Mucosa of rectum (tissue), 2 donors: ENCODE measurements at regions not wholly inside any gene's neighbourhood (a gene's known extent, or its start where the extent isn't known, plus 50 kb on each side); places are given as distances from the start of the nearest gene placed in this dataset.

ENCODE experiments used
- H3K27ac ChIP-seq, 2 donors: one replicate each; pipeline ENCODE4 v1.7.0; 2013; ENCODE audit warnings: inconsistent platforms in 2 of 2, low read depth in 2 of 2, low read length in 2 of 2
- H3K27me3 ChIP-seq, 2 donors: one replicate each; pipeline ENCODE4 v1.7.0; 2013; ENCODE audit warnings: low read length in 2 of 2; ENCODE audit not compliant: control insufficient read depth in 2 of 2, insufficient read depth in 2 of 2
- H3K36me3 ChIP-seq, 2 donors: one replicate each; pipeline ENCODE4 v1.7.0; 2013; ENCODE audit warnings: low read length in 2 of 2; ENCODE audit not compliant: control insufficient read depth in 2 of 2, insufficient read depth in 2 of 2
- H3K4me1 ChIP-seq, 2 donors: one replicate each; pipeline ENCODE4 v1.7.0; 2013; ENCODE audit warnings: low read length in 2 of 2, mild to moderate bottlenecking in 1 of 2; ENCODE audit not compliant: control insufficient read depth in 2 of 2, insufficient read depth in 2 of 2
- H3K4me3 ChIP-seq, 2 donors: one replicate each; pipeline ENCODE4 v1.7.0; 2013; ENCODE audit warnings: low read length in 2 of 2
- H3K9ac ChIP-seq, 2 donors: one replicate each; pipeline ENCODE4 v1.7.0; 2013; ENCODE audit warnings: low read length in 2 of 2, low read depth in 1 of 2, mild to moderate bottlenecking in 1 of 2
- H3K9me3 ChIP-seq, 2 donors: one replicate each; pipeline ENCODE4 v1.7.0; 2013; ENCODE audit warnings: low read length in 2 of 2; ENCODE audit not compliant: control insufficient read depth in 2 of 2
- donor health status: healthy.
- donor health status: Normal muscosa, but diverticular disease.

GRCh38 chr5:173538654-173539053 lies 77.8 kb downstream of the BOD1 start:
- peaks cover 0 to 2% of the 10 kb centered on the region in 2 donors for H3K27me3 ChIP-seq
- H3K27ac ChIP-seq, result no peak overlapping the region
- no peaks in the 10 kb centered on the region for H3K36me3 ChIP-seq
- H3K9ac ChIP-seq, result no peak overlapping the region
- H3K4me3 ChIP-seq, result no peak overlapping the region
- no peaks in the 10 kb centered on the region for H3K9me3 ChIP-seq
- no peaks in the 10 kb centered on the region for H3K4me1 ChIP-seq

GRCh38 chr5:173538018-173538417 lies 78.4 kb downstream of the BOD1 start:
- H3K27me3 ChIP-seq, result peaks cover 0 to 2% of the 10 kb centered on the region in 2 donors
- no peaks in the 10 kb centered on the region for H3K4me1 ChIP-seq
- no peak overlapping the region for H3K4me3 ChIP-seq
- no peaks in the 10 kb centered on the region for H3K36me3 ChIP-seq
- H3K9me3 ChIP-seq, result no peaks in the 10 kb centered on the region
- H3K9ac ChIP-seq, result no peak overlapping the region
- H3K27ac ChIP-seq, result no peak overlapping the region

- H3K9ac ChIP-seq, result no peak overlapping the region
- H3K9me3 ChIP-seq, result no peaks in the 10 kb centered on the region
- H3K36me3 ChIP-seq, result no peaks in the 10 kb centered on the region
- H3K27me3 ChIP-seq, result no peaks in the 10 kb centered on the region
- no peaks in the 10 kb centered on the region for H3K4me1 ChIP-seq
- no peak overlapping the region for H3K4me3 ChIP-seq
- H3K27ac ChIP-seq, result no peak overlapping the region
Measured at GRCh38 chr5:173537228-173537627, 79.2 kb downstream of the BOD1 start.

DNA sequence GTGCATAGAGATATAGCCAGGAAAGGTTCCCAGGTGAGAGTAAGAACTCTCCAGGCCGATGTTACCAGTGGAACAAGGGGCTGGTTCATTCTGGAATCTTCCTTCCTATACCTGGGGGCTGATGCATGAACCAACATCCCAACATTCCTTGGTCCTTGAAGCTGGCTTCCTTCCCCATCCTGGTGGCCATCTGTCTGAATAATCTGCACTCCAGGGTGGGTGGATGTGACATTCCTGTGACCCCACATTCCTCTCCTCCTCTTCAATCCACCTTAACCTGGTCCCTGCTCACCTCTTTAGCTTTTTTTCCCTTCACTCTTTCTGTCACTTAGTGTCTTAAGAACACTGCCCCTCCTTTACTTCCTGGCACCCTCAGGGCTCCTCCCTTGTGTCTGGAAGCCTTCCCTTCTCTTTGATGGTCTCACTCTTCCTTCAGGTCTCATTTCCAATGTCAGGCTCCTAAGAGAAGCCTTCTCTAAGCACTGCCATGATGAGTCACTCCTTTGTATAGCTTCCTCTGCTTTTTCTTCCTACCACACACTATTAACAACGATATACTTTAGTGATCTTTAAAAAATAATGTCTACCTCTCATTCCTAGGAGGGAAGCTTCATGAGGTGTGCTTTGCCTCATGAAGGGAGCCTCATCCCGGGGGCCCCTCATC lies 80.3 kb downstream of the BOD1 start:
- Histone ChIP-seq H3K9me3 (no peaks in the 10 kb centered on the region), H3K27ac (no peak overlapping the region), H3K9ac (no peak overlapping the region), H3K4me3 (no peak overlapping the region), H3K27me3 (no peaks in the 10 kb centered on the region), H3K36me3 (no peaks in the 10 kb centered on the region), H3K4me1 (no peaks in the 10 kb centered on the region)

DNA sequence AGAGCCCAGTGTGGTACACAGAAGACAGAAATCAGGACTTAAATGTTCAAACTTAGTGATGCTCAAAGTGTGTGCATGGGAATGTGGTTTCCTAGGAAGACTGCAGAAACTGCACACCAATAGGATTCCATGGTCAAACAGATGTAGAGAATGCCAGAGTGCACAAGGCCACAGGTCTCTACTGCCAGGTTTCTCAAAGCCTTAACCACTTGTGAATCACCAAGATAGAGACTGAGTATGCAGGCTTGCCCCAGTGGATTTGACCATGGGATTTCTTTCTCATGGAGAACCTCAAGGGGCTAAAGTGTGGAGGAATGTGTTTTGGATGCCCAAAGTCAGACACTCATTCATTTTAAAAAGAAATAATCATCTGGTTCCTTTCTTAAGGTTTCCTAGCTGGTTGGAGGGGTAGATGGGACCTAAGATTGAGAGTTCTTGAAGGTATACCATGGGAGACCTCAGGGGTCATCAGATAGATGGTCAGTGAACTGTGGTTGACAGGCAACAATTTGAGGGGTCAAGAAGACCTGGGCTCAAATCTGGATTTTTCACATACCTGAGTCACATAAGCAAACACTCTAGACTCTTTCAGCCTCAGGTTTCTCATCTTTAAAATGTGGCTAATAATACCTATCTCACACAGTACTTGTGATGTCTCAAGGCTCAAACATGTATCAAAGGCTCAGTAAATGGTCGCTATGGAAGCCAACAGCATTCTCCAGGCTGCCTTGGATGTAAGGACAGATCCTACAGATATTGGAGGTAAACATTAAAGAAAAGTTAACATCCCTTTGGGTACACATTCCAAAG lies 81.1 kb downstream of the BOD1 start:
- no peaks in the 10 kb centered on the region for H3K4me1 ChIP-seq
- no peak overlapping the region for H3K9ac ChIP-seq
- no peak overlapping the region for H3K4me3 ChIP-seq
- no peaks in the 10 kb centered on the region for H3K27me3 ChIP-seq
- H3K36me3 ChIP-seq, result no peaks in the 10 kb centered on the region
- H3K9me3 ChIP-seq, result no peaks in the 10 kb centered on the region
- no peak overlapping the region for H3K27ac ChIP-seq

GRCh38 chr5:173534664-173535063 lies 81.8 kb downstream of the BOD1 start:
- Histone ChIP-seq H3K9ac (no peak overlapping the region), H3K4me3 (no peak overlapping the region), H3K36me3 (no peaks in the 10 kb centered on the region), H3K27ac (no peak overlapping the region), H3K27me3 (no peaks in the 10 kb centered on the region), H3K4me1 (no peaks in the 10 kb centered on the region), H3K9me3 (no peaks in the 10 kb centered on the region)

- Histone ChIP-seq H3K36me3 (no peaks in the 10 kb centered on the region), H3K9ac (no peak overlapping the region), H3K4me1 (no peaks in the 10 kb centered on the region), H3K27me3 (no peaks in the 10 kb centered on the region), H3K27ac (no peak overlapping the region), H3K4me3 (no peak overlapping the region), H3K9me3 (no peaks in the 10 kb centered on the region)
Measured at GRCh38 chr5:173534031-173534430, 82.4 kb downstream of the BOD1 start.

DNA sequence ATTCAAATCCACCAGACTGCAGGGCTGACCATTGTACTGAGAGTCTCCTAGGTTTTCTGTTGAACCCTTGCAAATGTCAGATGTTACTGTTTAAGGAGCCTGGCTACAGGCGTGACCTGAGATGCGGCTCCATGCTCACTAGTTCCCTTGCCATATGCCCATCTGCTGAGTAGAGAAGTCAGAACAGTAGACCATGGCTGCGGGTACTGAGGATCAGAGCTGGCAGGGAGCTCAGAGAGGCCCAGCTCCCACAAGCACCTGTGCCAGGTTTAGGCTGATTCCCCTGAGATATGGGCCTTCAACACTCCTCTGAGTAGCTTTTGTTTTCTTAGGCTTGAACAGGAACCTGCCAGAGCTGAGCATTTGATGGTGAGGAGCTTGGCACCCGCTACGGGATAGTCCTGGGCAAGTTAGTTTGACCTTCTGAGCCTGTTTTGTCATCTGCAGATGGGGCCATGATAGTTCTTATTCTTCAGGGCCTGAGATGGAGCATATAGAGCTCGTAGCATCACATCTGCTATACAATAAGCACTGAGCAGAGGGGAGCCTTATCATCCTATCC lies 83.7 kb downstream of the BOD1 start:
- no peaks in the 10 kb centered on the region for H3K4me1 ChIP-seq
- H3K27ac ChIP-seq, result no peak overlapping the region

GRCh38 chr5:173531863-173532262 lies 84.6 kb downstream of the BOD1 start:
- no peaks in the 10 kb centered on the region for H3K36me3 ChIP-seq
- H3K9me3 ChIP-seq, result no peaks in the 10 kb centered on the region
- no peak overlapping the region for H3K9ac ChIP-seq
- no peak overlapping the region for H3K27ac ChIP-seq
- no peaks in the 10 kb centered on the region for H3K27me3 ChIP-seq
- no peak overlapping the region for H3K4me3 ChIP-seq
- H3K4me1 ChIP-seq, result no peaks in the 10 kb centered on the region

More for the DNA sequence above, 83.7 kb downstream of the BOD1 start:
- Histone ChIP-seq H3K27me3 (no peaks in the 10 kb centered on the region), H3K4me3 (no peak overlapping the region), H3K36me3 (no peaks in the 10 kb centered on the region), H3K9ac (no peak overlapping the region), H3K9me3 (no peaks in the 10 kb centered on the region)

DNA sequence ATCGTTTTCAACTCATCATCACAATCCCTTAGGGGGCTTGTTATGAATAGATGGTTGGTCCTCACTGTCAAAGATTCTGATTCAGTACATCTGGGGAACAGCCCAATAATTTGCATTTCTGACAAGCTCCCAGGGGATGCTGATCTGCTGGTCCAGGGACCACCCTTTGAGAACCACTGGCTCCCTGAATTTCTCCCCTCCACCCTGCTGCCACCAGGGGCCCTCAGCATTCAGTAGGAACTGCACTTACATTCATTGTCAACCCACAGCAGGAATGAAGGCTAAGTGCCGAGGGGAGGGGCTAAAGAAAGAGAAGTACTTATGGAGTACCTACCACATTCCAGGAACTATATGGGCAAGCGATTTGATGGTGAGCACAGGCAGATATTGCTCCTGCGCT lies 85.9 kb downstream of the BOD1 start:
- Histone ChIP-seq H3K4me1 (no peaks in the 10 kb centered on the region), H3K36me3 (no peaks in the 10 kb centered on the region), H3K9ac (no peak overlapping the region), H3K27ac (no peak overlapping the region), H3K9me3 (no peaks in the 10 kb centered on the region), H3K27me3 (no peaks in the 10 kb centered on the region), H3K4me3 (no peak overlapping the region)
